ENCODE measurements at regions not wholly inside any gene's neighbourhood (a gene's known extent, or its start where the extent isn't known, plus 50 kb on each side); places are given as distances from the start of the nearest gene placed in this dataset.

GRCh38 chr6:92369309-92369708 lies 1050.0 kb downstream of the EPHA7 start:
- TF ChIP-seq POLR2AphosphoS5 (IDR thresholded peaks at IDR 0.05) = no peak
- TF ChIP-seq CTCF (IDR thresholded peaks at IDR 0.05) = no peak
- TF ChIP-seq POLR2A (IDR thresholded peaks at IDR 0.05) = no peak

Data from breast epithelium (tissue), 3 donors.